ENCODE measurements at regions not wholly inside any gene's neighbourhood (a gene's known extent, or its start where the extent isn't known, plus 50 kb on each side); places are given as distances from the start of the nearest gene placed in this dataset.

- no peak for TF ChIP-seq CTCF (IDR thresholded peaks at IDR 0.05; ENCODE audit: insufficient read depth, low read length)
- TF ChIP-seq POLR2AphosphoS5 (IDR thresholded peaks at IDR 0.05; ENCODE audit: low read depth): no peak
- no peak for TF ChIP-seq REST (IDR thresholded peaks at IDR 0.05; ENCODE audit: insufficient replicate concordance, low read depth)
- TF ChIP-seq GABPA (IDR thresholded peaks at IDR 0.05; ENCODE audit: low read depth): no peak
These were observed 537.1 kb upstream of the LRRC4C start for GRCh38 chr11:41996533-41996932.
